GM23338 (cell line): ENCODE measurements at regions not wholly inside any gene's neighbourhood (a gene's known extent, or its start where the extent isn't known, plus 50 kb on each side); places are given as distances from the start of the nearest gene placed in this dataset.

ENCODE experiments used
- ATAC-seq: fragments of 200-7000 bp; cut with Tn5 transposase; 3 replicates; pipeline ENCODE4 v1.9.1; 2020
- DNase-seq: peaks from one replicate; pipeline ENCODE4 v3.0.0-alpha.2; 2015; ENCODE audit warnings: low spot score
- H2AFZ ChIP-seq: fragments of 200-600 bp; sonication (generic); 2 replicates; pipeline ENCODE4 v1.8.0; 2016; ENCODE audit warnings: antibody characterized with exemption, mild to moderate bottlenecking, moderate library complexity
- H3F3A ChIP-seq: fragments of 200-600 bp; sonication (generic); replicated peaks from 2 replicates; pipeline ENCODE4 v1.8.0; 2017; ENCODE audit warnings: antibody characterized with exemption, mixed run types, low read depth
- H3K27ac ChIP-seq: fragments of 200-600 bp; sonication (generic); 2 replicates; pipeline ENCODE4 v1.6.1; 2016; ENCODE audit warnings: low read depth
- H3K27me3 ChIP-seq: fragments of 200-600 bp; sonication (generic); 2 replicates; pipeline ENCODE4 v1.8.0; 2016; ENCODE audit warnings: mild to moderate bottlenecking, mixed run types, moderate library complexity; ENCODE audit not compliant: insufficient read depth
- H3K36me3 ChIP-seq: fragments of 200-600 bp; sonication (generic); 2 replicates; pipeline ENCODE4 v1.8.0; 2016; ENCODE audit warnings: mild to moderate bottlenecking; ENCODE audit not compliant: insufficient read depth
- H3K4me1 ChIP-seq: fragments of 200-600 bp; sonication (generic); 2 replicates; pipeline ENCODE4 v1.8.0; 2016; ENCODE audit warnings: mild to moderate bottlenecking, moderate library complexity; ENCODE audit not compliant: insufficient read depth
- H3K4me2 ChIP-seq: fragments of 200-600 bp; sonication (generic); 2 replicates; pipeline ENCODE4 v1.7.1; 2017; ENCODE audit warnings: mixed run types
- H3K4me3 ChIP-seq: fragments of 200-600 bp; sonication (generic); 2 replicates; pipeline ENCODE4 v1.6.1; 2016; ENCODE audit warnings: mixed run types
- H3K79me2 ChIP-seq: fragments of 200-600 bp; sonication (generic); replicated peaks from 2 replicates; pipeline ENCODE4 v1.8.0; 2017; ENCODE audit warnings: mild to moderate bottlenecking; ENCODE audit not compliant: insufficient read depth
- H3K9me2 ChIP-seq: fragments of 200-600 bp; sonication (generic); 2 replicates; pipeline ENCODE4 v1.8.0; 2017; ENCODE audit not compliant: insufficient read depth
- H4K20me1 ChIP-seq: fragments of 200-600 bp; sonication (generic); replicated peaks from 2 replicates; pipeline ENCODE4 v1.8.0; 2017; ENCODE audit warnings: mild to moderate bottlenecking; ENCODE audit not compliant: insufficient read depth
- H3K27ac Mint-ChIP-seq: 2 replicates; pipeline ENCODE4 v1.8.0; 2020; ENCODE audit warnings: inconsistent platforms, mild to moderate bottlenecking, moderate library complexity, mixed read lengths
- H3K27me3 Mint-ChIP-seq: 3 replicates; pipeline ENCODE4 v1.8.0; 2022; ENCODE audit warnings: low read depth, mild to moderate bottlenecking, moderate library complexity, mixed read lengths, inconsistent platforms; ENCODE audit not compliant: insufficient read depth, poor library complexity
- H3K36me3 Mint-ChIP-seq: 3 replicates; pipeline ENCODE4 v1.8.0; 2021; ENCODE audit warnings: low read depth, mild to moderate bottlenecking, inconsistent platforms, moderate library complexity, mixed read lengths
- H3K4me1 Mint-ChIP-seq: 3 replicates; pipeline ENCODE4 v1.8.0; 2020; ENCODE audit warnings: mild to moderate bottlenecking, inconsistent platforms, mixed read lengths
- H3K4me3 Mint-ChIP-seq: 3 replicates; pipeline ENCODE4 v1.8.0; 2021; ENCODE audit warnings: moderate library complexity, mild to moderate bottlenecking, inconsistent platforms, mixed read lengths
- H3K9me3 Mint-ChIP-seq: 3 replicates; pipeline ENCODE4 v1.8.0; 2020; ENCODE audit warnings: moderate library complexity, mild to moderate bottlenecking, inconsistent platforms, mixed read lengths
- CREB1 ChIP-seq: fragments of 250-450 bp; sonication (Bioruptor Pico); IDR thresholded peaks from 2 replicates; pipeline ENCODE4 v1.5.0; 2020; ENCODE audit warnings: low read depth, mild to moderate bottlenecking, moderate library complexity
- CTCF ChIP-seq, 2 experiments: fragments of 200-600 bp in 1 of 2; sonication (generic) in 1 of 2; conservative IDR thresholded peaks; 2 replicates each; pipeline versions ENCODE4 v1.5.1 to v1.6.1; 2016 to 2017; ENCODE audit warnings: antibody characterized with exemption in 2 of 2, low read depth in 2 of 2, mild to moderate bottlenecking in 2 of 2, moderate library complexity in 1 of 2
- EZH2 ChIP-seq: fragments of 200-600 bp; sonication (generic); IDR thresholded peaks from one replicate; pipeline ENCODE4 v1.8.0; 2017; ENCODE audit warnings: antibody characterized with exemption, mild to moderate bottlenecking, low read depth; ENCODE audit not compliant: unreplicated experiment
- EZH2phosphoT487 ChIP-seq: fragments of 200-600 bp; sonication (generic); IDR thresholded peaks from one replicate; pipeline ENCODE4 v1.8.1; 2018; ENCODE audit warnings: antibody characterized with exemption; ENCODE audit not compliant: unreplicated experiment
- JUNB ChIP-seq: IDR thresholded peaks from one replicate; pipeline ENCODE4 v1.6.1; 2016; ENCODE audit warnings: antibody characterized with exemption; ENCODE audit not compliant: unreplicated experiment
- NANOG ChIP-seq: IDR thresholded peaks from 2 replicates; pipeline ENCODE4 v1.6.1; 2016; ENCODE audit warnings: antibody characterized with exemption, borderline replicate concordance
- POLR2AphosphoS5 ChIP-seq: IDR thresholded peaks from 2 replicates; pipeline ENCODE4 v1.6.1; 2016; ENCODE audit warnings: antibody characterized with exemption, low read depth
- REST ChIP-seq: IDR thresholded peaks from one replicate; pipeline ENCODE4 v1.6.1; 2018; ENCODE audit warnings: antibody characterized with exemption; ENCODE audit not compliant: unreplicated experiment
- STAT1 ChIP-seq: IDR thresholded peaks from one replicate; pipeline ENCODE4 v1.6.1; 2016; ENCODE audit warnings: antibody characterized with exemption; ENCODE audit not compliant: unreplicated experiment
- ZNF114 ChIP-seq: fragments of 250-450 bp; sonication (Bioruptor Pico); IDR thresholded peaks from 2 replicates; pipeline ENCODE4 v1.5.0; 2020; ENCODE audit warnings: mild to moderate bottlenecking, moderate library complexity
- ZNF331 ChIP-seq: fragments of 250-450 bp; sonication (Bioruptor Pico); IDR thresholded peaks from 2 replicates; pipeline ENCODE4 v1.5.0; 2020; ENCODE audit warnings: low read depth, mild to moderate bottlenecking, moderate library complexity
- TF ChIP-seq, protein P1 (sequence below): IDR thresholded peaks from 2 replicates; pipeline ENCODE4 v1.6.1; 2016; ENCODE audit warnings: antibody characterized with exemption
- TF ChIP-seq, protein P2 (sequence below): fragments of 250-450 bp; sonication (Bioruptor Pico); IDR thresholded peaks from 2 replicates; pipeline ENCODE4 v1.5.0; 2020; ENCODE audit warnings: mild to moderate bottlenecking, moderate library complexity

GRCh38 chr14:58987591-58987990, 200.9 kb upstream of the DAAM1 start:
- H3K9me3 Mint-ChIP-seq: 0 out of 3 replicates have a peak, but pooled peaks cover 3% of the 10 kb centered on the region
- H3K4me1 Mint-ChIP-seq: no peaks in the 10 kb centered on the region
- no peak for ATAC-seq

More at GRCh38 chr14:58987591-58987990, 200.9 kb upstream of the DAAM1 start:
- Histone ChIP-seq H4K20me1 (no peaks in the 10 kb centered on the region), H3K36me3 (no peaks in the 10 kb centered on the region), H3F3A (no peaks in the 10 kb centered on the region), H2AFZ (no peak overlapping the region), H3K4me2 (no peak overlapping the region), H3K4me1 (no peaks in the 10 kb centered on the region), H3K27me3 (no peaks in the 10 kb centered on the region), H3K9me2 (0 out of 2 replicates have a peak, but pooled peaks cover 5% of the 10 kb centered on the region), H3K79me2 (no peaks in the 10 kb centered on the region), H3K27ac (no peak overlapping the region), H3K4me3 (no peak overlapping the region)
- Mint-ChIP-seq H3K27ac (no peak overlapping the region), H3K27me3 (no peaks in the 10 kb centered on the region), H3K36me3 (no peaks in the 10 kb centered on the region), H3K4me3 (no peak overlapping the region)
- no peak for TF ChIP-seq STAT1
- no peak for TF ChIP-seq EZH2phosphoT487
- no peak for TF ChIP-seq CTCF (conservative IDR thresholded peaks at IDR 0.05; ENCODE audit: low read depth in 2 of 2)
- TF ChIP-seq NANOG: no peak
- no peak for TF ChIP-seq CREB1
- TF ChIP-seq JUNB: no peak
- TF ChIP-seq, protein P1, sequence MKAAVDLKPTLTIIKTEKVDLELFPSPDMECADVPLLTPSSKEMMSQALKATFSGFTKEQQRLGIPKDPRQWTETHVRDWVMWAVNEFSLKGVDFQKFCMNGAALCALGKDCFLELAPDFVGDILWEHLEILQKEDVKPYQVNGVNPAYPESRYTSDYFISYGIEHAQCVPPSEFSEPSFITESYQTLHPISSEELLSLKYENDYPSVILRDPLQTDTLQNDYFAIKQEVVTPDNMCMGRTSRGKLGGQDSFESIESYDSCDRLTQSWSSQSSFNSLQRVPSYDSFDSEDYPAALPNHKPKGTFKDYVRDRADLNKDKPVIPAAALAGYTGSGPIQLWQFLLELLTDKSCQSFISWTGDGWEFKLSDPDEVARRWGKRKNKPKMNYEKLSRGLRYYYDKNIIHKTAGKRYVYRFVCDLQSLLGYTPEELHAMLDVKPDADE: no peak
- no peak for TF ChIP-seq ZNF331
- no peak for TF ChIP-seq REST
- TF ChIP-seq POLR2AphosphoS5: no peak
- TF ChIP-seq ZNF114 (CRISPR knock-in tag): no peak
- TF ChIP-seq, protein P2, sequence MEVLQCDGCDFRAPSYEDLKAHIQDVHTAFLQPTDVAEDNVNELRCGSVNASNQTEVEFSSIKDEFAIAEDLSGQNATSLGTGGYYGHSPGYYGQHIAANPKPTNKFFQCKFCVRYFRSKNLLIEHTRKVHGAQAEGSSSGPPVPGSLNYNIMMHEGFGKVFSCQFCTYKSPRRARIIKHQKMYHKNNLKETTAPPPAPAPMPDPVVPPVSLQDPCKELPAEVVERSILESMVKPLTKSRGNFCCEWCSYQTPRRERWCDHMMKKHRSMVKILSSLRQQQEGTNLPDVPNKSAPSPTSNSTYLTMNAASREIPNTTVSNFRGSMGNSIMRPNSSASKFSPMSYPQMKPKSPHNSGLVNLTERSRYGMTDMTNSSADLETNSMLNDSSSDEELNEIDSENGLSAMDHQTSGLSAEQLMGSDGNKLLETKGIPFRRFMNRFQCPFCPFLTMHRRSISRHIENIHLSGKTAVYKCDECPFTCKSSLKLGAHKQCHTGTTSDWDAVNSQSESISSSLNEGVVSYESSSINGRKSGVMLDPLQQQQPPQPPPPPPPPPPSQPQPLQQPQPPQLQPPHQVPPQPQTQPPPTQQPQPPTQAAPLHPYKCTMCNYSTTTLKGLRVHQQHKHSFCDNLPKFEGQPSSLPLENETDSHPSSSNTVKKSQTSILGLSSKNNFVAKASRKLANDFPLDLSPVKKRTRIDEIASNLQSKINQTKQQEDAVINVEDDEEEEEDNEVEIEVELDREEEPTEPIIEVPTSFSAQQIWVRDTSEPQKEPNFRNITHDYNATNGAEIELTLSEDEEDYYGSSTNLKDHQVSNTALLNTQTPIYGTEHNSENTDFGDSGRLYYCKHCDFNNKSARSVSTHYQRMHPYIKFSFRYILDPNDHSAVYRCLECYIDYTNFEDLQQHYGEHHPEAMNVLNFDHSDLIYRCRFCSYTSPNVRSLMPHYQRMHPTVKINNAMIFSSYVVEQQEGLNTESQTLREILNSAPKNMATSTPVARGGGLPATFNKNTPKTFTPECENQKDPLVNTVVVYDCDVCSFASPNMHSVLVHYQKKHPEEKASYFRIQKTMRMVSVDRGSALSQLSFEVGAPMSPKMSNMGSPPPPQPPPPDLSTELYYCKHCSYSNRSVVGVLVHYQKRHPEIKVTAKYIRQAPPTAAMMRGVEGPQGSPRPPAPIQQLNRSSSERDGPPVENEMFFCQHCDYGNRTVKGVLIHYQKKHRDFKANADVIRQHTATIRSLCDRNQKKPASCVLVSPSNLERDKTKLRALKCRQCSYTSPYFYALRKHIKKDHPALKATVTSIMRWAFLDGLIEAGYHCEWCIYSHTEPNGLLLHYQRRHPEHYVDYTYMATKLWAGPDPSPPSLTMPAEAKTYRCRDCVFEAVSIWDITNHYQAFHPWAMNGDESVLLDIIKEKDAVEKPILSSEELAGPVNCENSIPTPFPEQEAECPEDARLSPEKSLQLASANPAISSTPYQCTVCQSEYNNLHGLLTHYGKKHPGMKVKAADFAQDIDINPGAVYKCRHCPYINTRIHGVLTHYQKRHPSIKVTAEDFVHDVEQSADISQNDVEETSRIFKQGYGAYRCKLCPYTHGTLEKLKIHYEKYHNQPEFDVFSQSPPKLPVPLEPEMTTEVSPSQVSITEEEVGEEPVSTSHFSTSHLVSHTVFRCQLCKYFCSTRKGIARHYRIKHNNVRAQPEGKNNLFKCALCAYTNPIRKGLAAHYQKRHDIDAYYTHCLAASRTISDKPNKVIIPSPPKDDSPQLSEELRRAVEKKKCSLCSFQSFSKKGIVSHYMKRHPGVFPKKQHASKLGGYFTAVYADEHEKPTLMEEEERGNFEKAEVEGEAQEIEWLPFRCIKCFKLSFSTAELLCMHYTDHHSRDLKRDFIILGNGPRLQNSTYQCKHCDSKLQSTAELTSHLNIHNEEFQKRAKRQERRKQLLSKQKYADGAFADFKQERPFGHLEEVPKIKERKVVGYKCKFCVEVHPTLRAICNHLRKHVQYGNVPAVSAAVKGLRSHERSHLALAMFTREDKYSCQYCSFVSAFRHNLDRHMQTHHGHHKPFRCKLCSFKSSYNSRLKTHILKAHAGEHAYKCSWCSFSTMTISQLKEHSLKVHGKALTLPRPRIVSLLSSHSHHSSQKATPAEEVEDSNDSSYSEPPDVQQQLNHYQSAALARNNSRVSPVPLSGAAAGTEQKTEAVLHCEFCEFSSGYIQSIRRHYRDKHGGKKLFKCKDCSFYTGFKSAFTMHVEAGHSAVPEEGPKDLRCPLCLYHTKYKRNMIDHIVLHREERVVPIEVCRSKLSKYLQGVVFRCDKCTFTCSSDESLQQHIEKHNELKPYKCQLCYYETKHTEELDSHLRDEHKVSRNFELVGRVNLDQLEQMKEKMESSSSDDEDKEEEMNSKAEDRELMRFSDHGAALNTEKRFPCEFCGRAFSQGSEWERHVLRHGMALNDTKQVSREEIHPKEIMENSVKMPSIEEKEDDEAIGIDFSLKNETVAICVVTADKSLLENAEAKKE: no peak
- TF ChIP-seq EZH2: no peak
- no peak for DNase-seq
